ENCODE measurements at regions not wholly inside any gene's neighbourhood (a gene's known extent, or its start where the extent isn't known, plus 50 kb on each side); places are given as distances from the start of the nearest gene placed in this dataset.

DNA sequence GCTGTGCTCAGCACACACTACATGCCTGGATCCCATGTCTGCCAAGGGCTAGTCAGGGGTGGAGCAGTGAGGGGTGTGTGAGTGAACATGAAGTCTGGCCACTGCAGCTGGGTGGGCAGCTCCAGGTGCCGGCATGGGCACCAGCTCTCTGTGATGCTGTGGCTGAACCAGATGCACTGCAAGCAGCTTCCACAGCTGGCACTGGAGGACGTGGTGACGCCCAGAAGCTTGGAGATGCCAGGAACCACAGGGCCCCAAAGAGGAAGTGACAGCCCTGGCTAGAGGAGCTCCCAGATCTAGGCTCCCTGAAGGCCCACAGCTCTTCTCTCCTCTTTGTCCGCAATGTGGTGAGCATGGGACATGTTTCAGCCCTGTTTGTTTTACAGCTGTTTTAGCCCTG lies 776.3 kb upstream of the POU3F3 start:
- no peak overlapping the region for H4K5ac ChIP-seq (ENCODE audit: insufficient read length, low read depth, low read length)
- no peak overlapping the region for H3K27ac ChIP-seq (ENCODE audit: insufficient read length, low read depth, low read length)
- H3K4me1 ChIP-seq (ENCODE audit: insufficient read depth, low read length), result no peaks in the 10 kb centered on the region
- H3K36me3 Mint-ChIP-seq (ENCODE audit: insufficient read depth in 1 of 3, low read depth in 3 of 3), result peaks cover 0 to 1% (median 0%) of the 10 kb centered on the region in 3 experiments; a peak in 1 of 7 replicates
- no peak overlapping the region for H3K14ac ChIP-seq (ENCODE audit: insufficient read depth, low read length)
- no peak overlapping the region for H2AFZ ChIP-seq (ENCODE audit: low read length)
- no peak overlapping the region for H4K91ac ChIP-seq (ENCODE audit: insufficient read length, low read depth, low read length)
- H3K4me2 ChIP-seq (ENCODE audit: insufficient read depth, insufficient read length, low read length), result no peak overlapping the region
- no peak overlapping the region for H4K8ac ChIP-seq (replicated peaks; ENCODE audit: insufficient read length, low read depth, low read length)
- TF ChIP-seq, protein P1, sequence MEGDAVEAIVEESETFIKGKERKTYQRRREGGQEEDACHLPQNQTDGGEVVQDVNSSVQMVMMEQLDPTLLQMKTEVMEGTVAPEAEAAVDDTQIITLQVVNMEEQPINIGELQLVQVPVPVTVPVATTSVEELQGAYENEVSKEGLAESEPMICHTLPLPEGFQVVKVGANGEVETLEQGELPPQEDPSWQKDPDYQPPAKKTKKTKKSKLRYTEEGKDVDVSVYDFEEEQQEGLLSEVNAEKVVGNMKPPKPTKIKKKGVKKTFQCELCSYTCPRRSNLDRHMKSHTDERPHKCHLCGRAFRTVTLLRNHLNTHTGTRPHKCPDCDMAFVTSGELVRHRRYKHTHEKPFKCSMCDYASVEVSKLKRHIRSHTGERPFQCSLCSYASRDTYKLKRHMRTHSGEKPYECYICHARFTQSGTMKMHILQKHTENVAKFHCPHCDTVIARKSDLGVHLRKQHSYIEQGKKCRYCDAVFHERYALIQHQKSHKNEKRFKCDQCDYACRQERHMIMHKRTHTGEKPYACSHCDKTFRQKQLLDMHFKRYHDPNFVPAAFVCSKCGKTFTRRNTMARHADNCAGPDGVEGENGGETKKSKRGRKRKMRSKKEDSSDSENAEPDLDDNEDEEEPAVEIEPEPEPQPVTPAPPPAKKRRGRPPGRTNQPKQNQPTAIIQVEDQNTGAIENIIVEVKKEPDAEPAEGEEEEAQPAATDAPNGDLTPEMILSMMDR (conservative IDR thresholded peaks at IDR 0.05), result no peak
- H2BK15ac ChIP-seq (ENCODE audit: low read depth, low read length), result no peak overlapping the region
- no peak overlapping the region for H3K27ac Mint-ChIP-seq
- no peak overlapping the region for H2BK120ac ChIP-seq (ENCODE audit: low read depth, low read length, poor library complexity, severe bottlenecking)
- no peak overlapping the region for H3K4me3 Mint-ChIP-seq
- no peaks in the 10 kb centered on the region for H3K27me3 ChIP-seq (ENCODE audit: insufficient read depth, low read length)
- no peaks in the 10 kb centered on the region for H3K9me3 ChIP-seq (ENCODE audit: control insufficient read depth, low read depth, low read length)
- H3K4ac ChIP-seq (ENCODE audit: low read depth, low read length), result no peak overlapping the region
- H2BK5ac ChIP-seq (ENCODE audit: insufficient read length, low read length), result no peak overlapping the region
- no CpG with 5 or more reads among the region's 4 CpGs for WGBS (ENCODE audit: extremely low coverage, insufficient read length, low lambda C conversion rate)
- H3K79me2 ChIP-seq (ENCODE audit: insufficient read depth, low read length), result no peaks in the 10 kb centered on the region
- H3K23ac ChIP-seq (ENCODE audit: insufficient read length, low read depth, low read length), result no peak overlapping the region
- no peak overlapping the region for H2BK20ac ChIP-seq (ENCODE audit: low read depth, low read length, poor library complexity, severe bottlenecking)
- no peak overlapping the region for H3T11ph ChIP-seq (ENCODE audit: low read length)
- H3K79me1 ChIP-seq (ENCODE audit: insufficient read depth, low read depth, low read length, poor library complexity, severe bottlenecking), result no peaks in the 10 kb centered on the region
- DNase-seq, result no peak
- no peaks in the 10 kb centered on the region; a peak in 1 of 5 replicates for H3K9me3 Mint-ChIP-seq
- peaks cover 0 to 4% of the 10 kb centered on the region in 2 experiments; a peak in 1 of 4 replicates for H3K4me1 Mint-ChIP-seq
- H3K9ac ChIP-seq (ENCODE audit: extremely low read depth, insufficient read length, low read length), result no peak overlapping the region
- H3K18ac ChIP-seq (ENCODE audit: insufficient read length, low read depth, low read length), result no peak overlapping the region
- H2AK5ac ChIP-seq (ENCODE audit: insufficient read length, low read length), result no peak overlapping the region
- H3K23me2 ChIP-seq (ENCODE audit: insufficient read length, low read depth, low read length, poor library complexity, severe bottlenecking), result no peaks in the 10 kb centered on the region
- H3K56ac ChIP-seq (ENCODE audit: insufficient read length, low read depth, low read length), result no peak overlapping the region
- H3K27me3 Mint-ChIP-seq (ENCODE audit: low read depth), result no peaks in the 10 kb centered on the region
- H4K20me1 ChIP-seq (ENCODE audit: control insufficient read depth, insufficient read depth, insufficient read length), result no peaks in the 10 kb centered on the region
- no peak overlapping the region for H2BK12ac ChIP-seq (ENCODE audit: insufficient read length, low read depth, low read length)

Data from H9 (cell line).